ENCODE measurements at regions not wholly inside any gene's neighbourhood (a gene's known extent, or its start where the extent isn't known, plus 50 kb on each side); places are given as distances from the start of the nearest gene placed in this dataset.

DNA sequence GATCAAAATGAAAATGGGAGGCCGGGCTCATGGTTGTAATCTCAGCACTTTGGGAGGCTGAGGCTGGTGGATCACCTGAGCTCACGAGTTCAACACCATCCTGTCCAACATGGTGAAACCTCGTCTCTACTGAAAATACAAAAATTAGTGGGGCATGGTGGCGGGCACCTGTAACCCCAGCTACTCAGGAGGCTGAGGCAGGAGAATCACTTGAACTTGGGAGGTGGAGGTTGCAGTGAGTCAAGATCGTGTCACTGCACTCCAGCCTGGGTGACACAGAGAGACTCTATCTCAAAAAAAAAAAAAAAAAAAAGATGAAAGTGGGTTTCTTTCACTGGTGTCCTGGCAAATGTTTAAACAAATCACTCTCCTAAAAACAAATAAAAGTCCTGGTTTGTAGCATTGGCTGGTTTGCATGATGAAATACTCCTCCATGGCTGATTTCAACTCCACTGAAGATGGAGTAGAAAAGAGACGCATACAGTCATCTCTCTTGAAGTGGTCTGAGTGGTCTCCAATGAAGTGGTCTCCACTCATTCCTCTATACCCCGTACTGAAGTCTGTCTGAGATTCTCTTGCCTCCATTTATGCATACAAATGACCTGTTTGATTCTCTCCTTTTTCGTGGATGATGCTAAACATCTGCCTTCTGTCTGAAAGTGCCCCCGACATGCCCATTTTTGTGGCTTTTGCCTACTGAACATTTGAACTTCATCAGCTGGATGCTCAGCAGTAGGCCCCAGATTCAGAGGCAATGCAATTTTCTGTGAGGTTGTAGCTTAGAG lies 153.0 kb upstream of the FAM20A start:
- TF ChIP-seq POLR2A (IDR thresholded peaks at IDR 0.05) (no peak), POLR2AphosphoS5 (IDR thresholded peaks at IDR 0.05) (no peak)
- TF ChIP-seq, protein P1, sequence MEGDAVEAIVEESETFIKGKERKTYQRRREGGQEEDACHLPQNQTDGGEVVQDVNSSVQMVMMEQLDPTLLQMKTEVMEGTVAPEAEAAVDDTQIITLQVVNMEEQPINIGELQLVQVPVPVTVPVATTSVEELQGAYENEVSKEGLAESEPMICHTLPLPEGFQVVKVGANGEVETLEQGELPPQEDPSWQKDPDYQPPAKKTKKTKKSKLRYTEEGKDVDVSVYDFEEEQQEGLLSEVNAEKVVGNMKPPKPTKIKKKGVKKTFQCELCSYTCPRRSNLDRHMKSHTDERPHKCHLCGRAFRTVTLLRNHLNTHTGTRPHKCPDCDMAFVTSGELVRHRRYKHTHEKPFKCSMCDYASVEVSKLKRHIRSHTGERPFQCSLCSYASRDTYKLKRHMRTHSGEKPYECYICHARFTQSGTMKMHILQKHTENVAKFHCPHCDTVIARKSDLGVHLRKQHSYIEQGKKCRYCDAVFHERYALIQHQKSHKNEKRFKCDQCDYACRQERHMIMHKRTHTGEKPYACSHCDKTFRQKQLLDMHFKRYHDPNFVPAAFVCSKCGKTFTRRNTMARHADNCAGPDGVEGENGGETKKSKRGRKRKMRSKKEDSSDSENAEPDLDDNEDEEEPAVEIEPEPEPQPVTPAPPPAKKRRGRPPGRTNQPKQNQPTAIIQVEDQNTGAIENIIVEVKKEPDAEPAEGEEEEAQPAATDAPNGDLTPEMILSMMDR (IDR thresholded peaks at IDR 0.05) = no peak

Data from stomach (tissue), 4 donors.